HG03039 (cell line): ENCODE measurements at regions not wholly inside any gene's neighbourhood (a gene's known extent, or its start where the extent isn't known, plus 50 kb on each side); places are given as distances from the start of the nearest gene placed in this dataset.

Source experiments
- ATAC-seq: cut with Tn5 transposase; IDR thresholded peaks from one replicate; pipeline ENCODE4 v1.9.1; 2021; ENCODE audit warnings: mild to moderate bottlenecking, moderate library complexity; ENCODE audit not compliant: unreplicated experiment

DNA sequence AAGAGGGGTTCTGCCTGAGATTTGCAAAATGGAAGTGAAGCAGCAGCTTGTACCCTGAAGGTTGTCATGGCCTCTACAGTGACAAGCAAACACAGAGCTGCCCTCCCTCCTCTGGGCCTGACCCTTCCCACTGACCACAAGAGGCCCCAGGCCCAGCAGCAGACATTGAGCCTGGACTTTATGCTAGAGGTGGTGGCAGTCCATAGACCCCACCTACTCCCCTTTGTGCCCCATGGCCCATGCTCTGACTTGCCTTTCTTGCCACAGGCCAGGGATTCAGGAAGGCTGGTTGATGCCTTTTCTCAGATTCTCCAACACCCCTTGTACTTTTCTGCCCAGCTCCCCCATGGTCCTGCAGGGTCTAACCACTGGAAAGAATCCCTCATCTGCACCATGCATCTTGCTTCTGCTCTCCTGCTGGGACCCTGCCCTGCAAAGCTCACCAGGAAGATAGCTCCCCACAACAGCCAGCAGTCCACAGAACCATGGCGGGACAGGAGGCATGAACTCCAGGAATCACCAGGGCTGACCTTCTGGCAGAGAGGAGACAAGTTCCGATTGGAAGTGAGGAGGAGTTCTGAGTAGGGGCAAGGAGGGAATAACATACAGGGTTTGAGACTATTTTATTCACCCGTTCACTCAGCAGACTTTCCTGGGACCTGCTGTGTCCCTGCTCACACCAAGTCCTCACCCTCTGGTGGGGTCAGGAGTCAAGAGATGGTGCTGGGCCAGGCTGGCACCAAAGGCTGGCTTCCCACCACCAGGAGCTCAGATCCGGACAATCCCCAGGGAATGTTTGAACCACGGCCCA lies 263.8 kb downstream of the SYK start:
- no peak for ATAC-seq

DNA sequence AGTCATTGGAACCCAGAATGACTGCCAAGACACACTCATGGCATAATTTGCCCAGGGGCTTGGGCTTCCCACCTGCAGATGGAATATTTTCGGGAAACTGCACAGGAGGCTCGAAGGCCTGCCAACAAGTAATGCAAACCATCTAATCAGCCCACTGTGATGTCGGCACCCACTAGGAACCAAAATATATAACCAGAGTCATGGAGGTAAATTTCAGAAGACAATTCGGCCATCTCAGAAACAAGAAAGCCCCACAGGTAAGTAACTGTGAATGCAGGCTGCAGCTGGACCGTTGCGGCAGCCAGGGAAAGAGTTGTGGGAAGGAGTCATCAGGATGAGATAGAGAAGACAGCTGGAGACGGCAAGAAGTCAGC lies 264.4 kb downstream of the SYK start:
- ATAC-seq = no peak

DNA sequence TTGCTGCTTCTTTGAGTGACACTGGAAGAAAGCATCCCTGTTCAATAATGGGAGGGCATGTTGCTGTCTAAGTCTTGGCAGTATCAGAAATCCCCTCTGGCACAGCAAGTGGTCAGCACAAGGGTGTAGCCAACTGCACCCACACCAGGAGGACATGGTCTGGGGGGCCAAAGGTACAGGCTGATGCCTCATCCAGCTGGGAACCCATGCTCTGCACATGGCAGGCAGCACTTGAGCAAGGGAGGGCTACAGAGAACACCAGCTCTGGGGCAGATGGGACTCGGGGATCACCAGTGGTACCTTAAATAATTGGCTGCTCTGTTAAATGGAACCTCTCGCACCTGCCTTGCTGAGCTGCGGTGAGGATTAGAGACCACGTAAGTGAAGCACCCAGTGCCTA lies 265.2 kb downstream of the SYK start:
- no peak for ATAC-seq

DNA sequence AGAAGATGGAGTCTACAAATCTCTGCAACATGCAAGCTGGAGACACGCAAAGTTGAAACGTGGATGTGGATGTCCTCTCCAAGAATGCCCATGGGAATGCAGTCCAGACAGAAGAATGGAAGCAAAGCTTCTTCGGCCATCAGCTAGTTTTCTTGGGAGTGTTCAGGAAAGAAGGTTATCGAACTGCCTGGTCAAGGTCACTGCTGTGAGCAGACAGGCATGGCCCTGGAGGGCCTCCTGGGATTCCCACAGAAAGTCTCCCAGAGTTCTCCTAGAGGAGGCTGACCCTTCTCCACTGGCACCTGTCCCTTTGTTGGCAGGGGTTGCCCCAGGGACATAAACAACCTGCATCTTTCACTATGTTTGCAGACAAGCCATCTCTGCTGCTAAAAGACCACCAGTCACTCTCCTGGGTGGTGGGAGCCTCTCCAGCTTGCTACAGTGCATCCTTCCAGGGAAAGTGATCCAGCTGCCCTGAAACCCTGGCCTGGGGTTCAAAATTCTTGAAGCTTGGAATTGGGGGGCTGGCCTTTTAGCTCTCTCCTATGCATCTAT lies 265.8 kb downstream of the SYK start:
- ATAC-seq = no peak

DNA sequence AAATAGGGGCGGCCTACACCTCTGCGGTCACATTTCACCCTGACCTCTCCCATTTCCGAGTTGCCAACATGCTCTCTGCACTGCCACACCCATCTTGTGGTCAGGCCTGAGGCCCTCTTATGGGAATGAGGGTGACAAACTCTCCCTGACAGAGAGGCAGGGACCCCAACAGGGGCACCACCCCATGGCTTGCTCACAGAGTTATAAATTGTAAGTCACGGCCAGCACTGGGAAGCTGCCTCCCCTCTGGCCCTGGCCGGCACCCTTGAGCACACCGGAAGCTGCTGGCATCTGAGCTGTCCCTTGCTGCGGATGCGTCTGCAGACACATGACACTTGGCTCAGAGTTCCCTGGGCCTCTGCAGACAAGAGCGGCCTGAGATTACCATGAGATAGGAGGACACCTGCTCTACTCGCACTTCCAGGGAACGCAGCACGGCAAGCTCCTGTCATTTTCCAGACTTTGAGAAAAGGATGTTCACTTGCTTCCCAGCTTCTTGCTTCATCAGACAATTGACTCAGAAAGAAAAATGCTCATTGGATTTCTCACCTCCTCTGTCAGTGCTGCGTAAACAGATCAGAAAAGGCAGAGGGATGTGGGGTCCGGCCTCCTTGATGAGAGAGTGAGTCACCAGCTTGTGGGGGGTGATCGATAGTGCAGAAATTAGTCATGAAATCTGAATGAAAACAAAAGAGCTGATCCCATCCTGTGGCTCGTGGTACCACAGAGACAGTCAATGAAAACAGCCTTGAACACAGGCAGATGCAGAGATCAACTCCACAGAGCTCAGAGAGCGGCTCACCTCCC lies 269.8 kb downstream of the SYK start:
- ATAC-seq = no peak

DNA sequence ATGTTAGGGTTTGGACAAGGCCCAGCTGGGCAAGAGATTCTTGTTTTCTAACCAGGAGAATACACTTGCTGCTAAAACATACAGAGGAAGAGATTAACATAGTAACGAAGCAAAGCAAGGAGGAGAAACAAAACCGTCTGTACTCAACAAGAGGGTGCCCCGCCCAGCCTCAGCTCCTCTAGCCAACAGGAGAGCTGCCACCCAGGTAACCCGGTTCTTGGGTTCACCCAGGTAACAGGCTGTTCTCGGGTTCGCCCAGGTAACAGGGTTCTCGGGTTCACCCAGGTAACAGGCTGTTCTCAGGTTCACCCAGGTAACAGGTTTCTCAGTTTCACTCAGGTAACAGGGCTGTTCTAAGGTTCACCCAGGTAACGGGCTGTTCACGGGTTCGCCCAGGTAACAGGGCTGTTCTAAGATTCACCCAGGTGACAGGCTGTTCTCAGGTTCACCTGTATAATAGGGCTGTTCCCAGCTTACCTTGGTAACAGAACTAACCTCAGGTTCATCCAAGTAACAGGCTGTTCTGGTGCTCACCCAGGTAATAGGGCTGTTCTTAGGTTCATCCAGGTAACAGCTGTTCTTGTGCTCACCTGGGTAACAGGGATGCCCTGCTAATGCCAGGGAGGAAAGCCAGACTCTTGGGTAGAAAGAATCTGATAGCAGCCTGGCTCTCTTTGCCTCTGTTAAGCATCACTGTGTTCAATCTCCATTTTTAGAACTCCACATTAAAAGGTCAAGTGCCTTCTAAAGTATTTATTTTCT lies 271.6 kb downstream of the SYK start:
- no peak for ATAC-seq

DNA sequence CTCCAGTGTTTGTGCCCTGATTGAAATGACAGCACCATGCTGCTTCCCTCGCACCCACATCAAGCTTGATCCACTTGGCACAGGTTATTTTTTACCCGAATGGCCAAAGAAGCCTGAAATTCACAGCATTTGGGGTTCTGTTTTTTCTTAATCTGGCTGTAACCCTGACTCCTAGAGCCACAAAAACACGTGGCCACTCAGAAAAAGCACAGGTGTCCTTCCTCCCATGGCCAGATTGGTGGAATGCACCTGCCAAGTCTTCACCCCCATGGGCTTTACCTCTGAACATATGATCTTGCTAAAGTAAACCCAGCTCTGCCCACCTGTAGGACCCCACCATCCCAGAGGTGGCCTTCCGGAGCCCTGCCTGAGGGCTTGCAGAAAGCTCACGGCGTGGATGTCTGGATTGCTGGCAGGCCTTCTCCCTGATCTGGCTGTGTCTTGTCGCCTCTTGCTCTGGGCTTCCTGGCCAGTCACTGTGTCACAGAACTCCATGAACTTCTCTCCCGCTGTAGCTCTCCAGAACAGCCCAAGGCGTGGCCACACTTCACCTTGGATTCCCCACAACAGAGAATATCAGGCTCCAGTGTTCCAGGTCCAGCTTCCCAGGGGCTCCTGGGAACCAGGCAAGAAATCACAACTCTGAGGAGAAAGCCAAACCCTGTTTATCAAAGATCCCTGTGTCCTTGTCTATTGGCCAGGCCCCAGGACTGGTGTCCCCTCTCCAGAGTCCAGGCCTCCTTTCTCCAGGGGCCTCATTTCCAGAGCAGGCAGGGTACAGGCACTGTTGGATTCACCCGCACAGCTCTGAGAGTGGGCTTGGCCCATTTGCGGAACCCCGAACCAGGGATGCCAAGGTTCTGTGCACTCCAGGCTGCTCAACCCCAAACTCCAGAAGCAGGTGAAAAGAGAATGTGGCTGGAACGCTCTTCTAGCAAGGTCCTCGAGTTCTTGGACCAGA lies 272.5 kb downstream of the SYK start:
- ATAC-seq = no peak

DNA sequence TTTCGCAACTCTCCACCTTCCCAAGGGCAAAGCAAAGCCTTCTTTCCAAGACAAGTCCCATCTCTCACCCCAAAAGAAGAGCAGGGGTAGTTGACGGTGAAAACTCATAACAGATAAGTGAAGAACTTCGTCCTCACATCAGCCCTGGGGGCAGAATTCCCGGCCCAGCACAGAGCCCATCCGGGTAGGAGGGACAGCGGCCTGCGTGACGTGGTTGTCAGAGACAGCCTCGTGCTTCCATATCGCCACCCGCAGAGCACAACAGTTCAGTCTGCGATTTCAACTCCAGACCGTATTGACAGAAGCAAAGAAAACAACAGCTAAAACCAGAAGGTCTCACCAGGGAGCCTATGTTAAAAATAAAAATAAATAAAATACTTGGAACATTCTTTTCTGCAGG lies 273.2 kb downstream of the SYK start:
- no peak for ATAC-seq

DNA sequence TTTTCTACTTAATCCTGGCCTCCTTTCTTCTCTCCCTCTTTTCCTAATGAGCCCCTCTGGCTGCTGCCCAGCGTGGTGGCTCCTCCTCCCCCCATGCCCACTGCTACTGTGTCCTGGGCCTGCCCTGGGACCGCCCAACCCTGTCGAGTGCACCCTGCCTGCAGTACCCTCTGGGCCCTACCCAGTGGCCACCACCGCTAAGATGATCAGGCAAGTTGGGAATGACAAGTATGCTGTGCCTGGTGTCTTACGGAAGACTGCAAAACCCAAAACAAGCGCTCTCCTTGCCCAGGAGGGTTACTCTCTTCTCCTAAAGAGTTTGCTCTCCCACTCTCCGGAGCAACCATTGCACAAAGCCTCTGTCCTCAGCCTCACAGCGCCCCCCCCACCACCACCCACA lies 273.7 kb downstream of the SYK start:
- no peak for ATAC-seq

DNA sequence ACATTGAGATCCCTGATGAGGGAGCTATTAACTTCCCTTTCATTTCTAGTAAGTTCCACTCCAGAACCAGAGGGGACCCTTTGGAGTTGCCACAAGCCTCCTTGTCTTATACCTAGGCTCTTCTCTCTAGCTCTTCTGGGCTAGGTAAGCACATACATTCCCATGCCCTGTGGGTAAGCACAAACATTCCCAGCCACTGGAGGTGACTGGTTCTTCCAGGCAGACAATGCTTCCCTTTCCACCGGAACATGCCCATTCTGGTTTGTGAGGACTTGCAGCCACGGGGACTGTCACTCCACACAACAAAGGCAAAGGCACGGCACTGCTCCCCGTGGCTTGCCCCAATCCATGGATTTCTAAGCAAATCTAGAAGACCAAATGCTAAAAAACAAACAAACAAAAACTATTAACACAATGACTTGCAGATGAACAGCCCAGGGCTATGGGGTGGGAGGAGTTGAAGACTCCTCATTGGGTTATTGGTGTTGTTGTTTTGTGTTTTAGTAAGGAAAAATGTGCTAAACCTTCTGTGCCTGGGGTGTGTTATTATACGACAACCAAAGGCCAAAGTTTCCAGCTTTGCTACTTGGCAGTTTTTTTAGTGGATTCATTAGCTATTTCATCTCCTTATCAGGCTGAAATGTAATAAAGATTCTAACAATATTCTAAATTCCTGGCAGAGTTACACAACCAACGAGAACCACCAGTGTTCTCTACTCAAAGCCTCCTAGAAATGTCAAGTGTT lies 276.2 kb downstream of the SYK start:
- no peak for ATAC-seq

DNA sequence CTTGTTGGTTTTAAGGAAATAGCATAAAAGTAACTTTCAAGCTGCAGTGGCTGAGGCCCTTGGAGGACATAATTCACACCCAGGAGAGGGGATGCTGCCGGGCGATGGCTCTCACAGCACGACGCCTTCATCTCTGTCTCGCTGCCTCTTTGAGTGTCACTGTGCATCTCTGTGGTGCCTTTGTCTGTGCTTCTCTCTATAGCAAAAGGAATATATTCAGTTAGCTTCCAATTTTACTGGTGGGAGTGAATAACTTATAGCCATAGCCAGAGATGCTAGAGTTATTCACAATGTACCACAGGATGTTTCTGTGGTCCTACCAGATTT lies 276.7 kb downstream of the SYK start:
- no peak for ATAC-seq

DNA sequence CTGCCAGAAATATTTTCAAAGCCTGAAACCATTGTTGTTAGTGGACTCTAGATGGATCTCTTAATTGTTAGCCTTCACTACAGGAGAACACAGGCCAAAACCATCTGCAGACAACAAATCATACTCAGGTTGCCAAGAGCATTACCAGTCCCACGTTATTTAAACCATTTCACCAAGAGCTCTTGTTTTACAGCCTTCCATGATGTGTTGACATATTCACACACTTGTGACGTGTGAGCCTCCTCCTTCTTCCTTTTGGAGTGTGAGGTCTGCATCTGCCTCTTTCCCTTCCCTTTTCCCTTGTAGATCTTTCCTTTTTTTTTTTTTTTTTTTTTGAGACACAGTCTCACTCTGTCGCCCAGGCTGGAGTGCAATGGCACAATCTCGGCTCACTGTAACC lies 279.0 kb downstream of the AUH start:
- ATAC-seq = no peak

DNA sequence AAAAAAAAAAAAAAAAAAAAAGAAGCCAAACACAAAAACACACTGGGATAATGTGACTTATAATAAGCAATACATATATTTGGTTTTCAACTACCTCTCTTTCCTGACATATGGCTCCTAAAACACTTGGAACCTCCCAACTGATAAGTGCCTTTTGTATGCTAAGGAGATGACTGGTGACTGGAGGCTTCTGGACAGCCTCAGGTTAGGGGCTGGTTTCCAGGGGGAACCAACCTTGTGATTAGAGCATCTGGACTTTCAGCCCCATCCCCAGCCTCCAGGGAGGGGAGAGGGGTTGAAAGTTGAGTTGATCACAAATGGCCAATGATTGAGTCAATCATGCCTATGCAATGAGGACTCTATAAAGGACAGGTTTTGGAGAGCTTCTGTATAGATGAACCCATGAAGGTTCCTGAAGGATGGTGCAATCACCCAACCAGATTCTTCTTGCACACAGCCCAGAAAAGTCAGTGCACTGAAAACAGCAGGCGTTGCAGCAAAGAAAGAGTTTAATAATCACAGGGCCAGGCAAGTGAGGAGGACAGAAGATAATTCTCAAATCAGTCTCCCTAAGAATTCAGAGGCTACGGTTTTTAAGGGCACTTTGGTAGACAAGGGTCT lies 276.7 kb downstream of the AUH start:
- ATAC-seq = no peak

DNA sequence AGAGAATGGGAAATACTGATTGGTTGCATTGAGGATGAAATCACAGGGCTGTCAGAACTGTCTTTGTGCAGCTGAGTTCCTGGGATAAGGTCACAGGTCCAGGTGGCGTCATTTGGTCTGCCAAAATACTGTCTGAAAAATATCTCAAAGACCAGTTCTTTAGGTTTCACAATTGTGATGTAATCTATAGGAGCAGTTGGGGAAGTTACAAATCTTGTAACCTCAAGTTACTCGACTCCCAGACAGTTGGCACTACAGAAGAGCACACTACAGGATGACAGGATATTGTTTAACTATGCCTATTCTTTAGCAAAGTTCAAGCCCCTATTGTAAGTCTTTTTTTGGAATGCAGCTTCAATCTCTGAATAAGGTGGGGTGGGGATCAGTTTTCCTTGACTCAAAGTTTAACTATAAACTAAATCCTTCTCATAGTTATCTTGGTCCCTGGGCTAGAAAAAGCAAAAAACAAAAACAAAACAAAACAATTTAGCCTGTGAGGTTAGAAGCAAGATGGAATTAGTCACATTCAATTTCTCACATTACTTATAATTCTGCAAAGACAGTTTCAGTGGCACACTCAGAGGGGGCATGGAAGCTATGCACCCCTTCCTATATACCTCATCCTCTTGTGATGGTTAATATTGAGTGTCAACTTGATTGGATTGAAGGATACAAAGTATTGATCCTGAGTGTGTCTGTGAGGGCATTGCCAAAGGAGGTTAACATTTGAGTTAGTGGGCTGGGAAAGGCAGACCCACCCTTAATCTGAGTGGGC lies 276.0 kb downstream of the AUH start:
- ATAC-seq = no peak

DNA sequence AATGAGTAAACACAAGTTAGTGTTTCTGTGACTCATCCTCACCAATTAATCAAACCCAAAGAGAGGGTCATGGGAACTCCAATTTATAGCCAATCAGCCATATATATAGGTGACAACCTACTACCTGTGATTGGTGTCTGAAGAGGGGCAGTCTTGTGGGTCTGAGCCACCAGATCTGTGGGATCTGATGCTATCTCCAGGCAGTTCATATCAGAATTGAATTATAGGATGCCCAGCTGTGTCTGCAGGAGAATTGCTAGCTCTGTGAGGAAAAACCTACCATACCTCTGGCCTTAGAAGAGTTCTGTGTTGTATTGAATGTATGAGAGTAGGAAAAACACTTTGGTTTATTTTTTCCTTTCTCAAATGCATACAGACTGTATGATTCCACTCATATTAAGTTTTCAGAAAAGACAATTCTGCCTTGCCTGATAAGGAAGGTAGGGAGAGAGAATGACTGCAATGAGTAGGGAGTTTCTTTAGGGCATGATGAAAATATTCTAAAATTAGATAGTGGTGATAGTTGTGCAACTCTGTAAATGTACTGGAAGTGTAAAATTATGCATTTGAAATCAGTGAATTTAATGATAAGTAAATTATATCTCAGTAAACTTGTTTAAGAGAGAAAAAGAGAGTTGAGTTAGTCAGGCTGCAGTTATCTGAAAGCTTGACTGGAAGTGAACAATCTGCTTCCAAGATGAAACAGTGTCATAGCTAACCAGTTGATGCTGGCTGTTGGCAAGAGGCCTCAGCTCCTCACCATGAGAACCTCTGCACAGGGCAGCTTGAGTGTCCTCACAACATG lies 274.9 kb downstream of the AUH start:
- no peak for ATAC-seq

DNA sequence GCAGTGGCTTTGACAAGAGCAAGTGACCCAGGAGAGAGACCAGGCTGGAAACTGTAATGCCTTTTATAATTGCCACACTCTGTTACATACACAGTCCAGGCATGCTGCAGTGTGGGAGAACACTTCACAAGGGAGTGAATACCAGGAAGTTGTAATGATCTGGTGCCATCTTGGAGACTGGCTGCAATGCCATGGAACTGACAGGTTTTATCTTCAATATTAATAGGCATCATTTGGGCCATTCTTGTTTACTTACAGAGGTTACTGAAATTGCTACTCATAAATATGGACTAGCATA lies 274.3 kb downstream of the AUH start:
- no peak for ATAC-seq

DNA sequence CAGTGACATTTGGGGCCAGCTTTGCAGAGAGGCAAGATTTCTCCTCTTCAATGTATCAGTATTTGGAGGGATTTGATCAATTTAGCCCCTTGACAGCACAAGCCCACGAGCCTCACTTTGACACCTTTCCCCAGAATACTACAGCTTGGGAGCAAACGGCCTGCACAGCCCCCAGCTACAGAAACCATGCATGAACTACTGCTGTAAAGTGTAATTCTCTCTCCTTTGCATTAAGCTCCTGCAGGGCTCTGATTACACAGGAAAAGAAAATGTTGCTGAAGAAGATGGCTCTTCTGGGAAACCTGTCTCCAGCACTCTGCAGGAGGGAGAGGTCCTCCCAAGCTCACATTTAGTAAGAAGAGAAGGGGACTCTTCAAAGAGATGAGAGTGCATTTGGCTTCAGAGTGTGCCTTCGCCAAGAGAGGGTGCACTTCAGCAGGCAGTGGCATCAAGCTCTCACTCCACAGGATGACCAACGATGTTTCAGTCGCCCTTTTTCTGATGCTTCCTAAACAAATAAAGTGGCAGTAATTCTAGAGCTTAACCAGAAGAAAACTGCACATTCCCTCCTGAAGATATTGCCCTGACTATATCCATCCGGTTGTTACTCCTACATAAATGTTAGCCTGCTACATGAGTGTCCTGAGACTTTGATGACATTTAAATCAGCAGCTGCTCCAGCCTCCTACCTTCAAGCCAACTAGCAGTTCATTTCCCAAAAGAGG lies 272.2 kb downstream of the AUH start:
- ATAC-seq = no peak

DNA sequence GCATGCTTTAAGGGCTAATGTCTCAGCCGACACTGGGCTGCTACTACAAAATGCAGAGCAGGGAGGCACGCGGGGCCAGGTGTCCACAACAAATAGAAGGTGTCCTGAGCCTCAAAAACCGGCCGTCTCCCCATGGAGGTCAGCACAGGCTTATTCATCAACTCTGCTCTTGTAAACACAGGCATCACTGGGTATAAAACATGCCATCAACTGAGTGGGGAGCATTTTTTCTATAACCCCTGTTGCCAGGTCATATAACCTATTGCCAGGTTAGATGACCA lies 271.6 kb downstream of the AUH start:
- ATAC-seq = no peak
